K562 (cell line): ENCODE measurements at regions not wholly inside any gene's neighbourhood (a gene's known extent, or its start where the extent isn't known, plus 50 kb on each side); places are given as distances from the start of the nearest gene placed in this dataset.

Source experiments
- CHD1 ChIP-seq: fragments of 200-600 bp; sonication (generic); IDR thresholded peaks from one replicate; pipeline ENCODE4 v1.6.1; 2012; ENCODE audit warnings: mild to moderate bottlenecking, moderate library complexity, low read length, inconsistent platforms
- EZH2 ChIP-seq: IDR thresholded peaks from 2 replicates; pipeline ENCODE4 v1.6.1; 2012; ENCODE audit warnings: low read depth, mild to moderate bottlenecking, inconsistent platforms, low read length, borderline replicate concordance
- FOS ChIP-seq: IDR thresholded peaks from 3 replicates; pipeline ENCODE4 v1.6.1; 2011; ENCODE audit not compliant: insufficient read length; ENCODE audit errors: extremely low read depth
- MAFG ChIP-seq: fragments of 450-650 bp; conservative IDR thresholded peaks from 2 replicates; pipeline ENCODE4 v1.6.1; 2016; ENCODE audit warnings: missing genetic modification characterization, missing compliant biosample characterization
- RAD51 ChIP-seq: fragments of 450-650 bp; IDR thresholded peaks from 2 replicates; pipeline ENCODE4 v1.7.1; 2016; ENCODE audit warnings: low read depth, mild to moderate bottlenecking, borderline replicate concordance
- RB1 ChIP-seq: fragments of 450-650 bp; IDR thresholded peaks from 2 replicates; pipeline ENCODE4 v1.6.1; 2017; ENCODE audit warnings: low read depth, mild to moderate bottlenecking
- SMC3 ChIP-seq: conservative IDR thresholded peaks from 2 replicates; pipeline ENCODE4 v1.6.1; 2011; ENCODE audit warnings: low read depth, low read length, improper control_type of control experiment; ENCODE audit not compliant: insufficient read depth
- ZNF3 ChIP-seq: fragments of 250-450 bp; sonication (Bioruptor Pico); IDR thresholded peaks from 2 replicates; pipeline ENCODE4 v1.5.0; 2021; ENCODE audit warnings: mild to moderate bottlenecking, moderate library complexity
- ZNF316 ChIP-seq: fragments of 450-650 bp; IDR thresholded peaks from 2 replicates; pipeline ENCODE4 v1.6.1; 2016
- ZNF830 ChIP-seq: fragments of 250-450 bp; sonication (Bioruptor Pico); IDR thresholded peaks from 2 replicates; pipeline ENCODE4 v1.5.0; 2021; ENCODE audit warnings: mild to moderate bottlenecking
- ZZZ3 ChIP-seq: fragments of 450-650 bp; IDR thresholded peaks from 2 replicates; pipeline ENCODE4 v1.6.1; 2016; ENCODE audit warnings: antibody characterized with exemption, mild to moderate bottlenecking, moderate library complexity
- TF ChIP-seq, protein P1 (sequence below), 3 experiments: fragments of 200-800 bp in 1 of 3; fragments of 250-450 bp in 1 of 3; fragments of 450-650 bp in 1 of 3; sonication (Bioruptor Pico) in 1 of 3; sonication (Bioruptor generic) in 1 of 3; formaldehyde crosslinking in 1 of 3; IDR thresholded peaks; 2 replicates each; pipeline versions ENCODE4 v1.6.1 to v1.8.0; 2016 to 2022; ENCODE audit warnings: mild to moderate bottlenecking in 2 of 3, missing genetic modification characterization in 2 of 3, missing compliant biosample characterization in 1 of 3, moderate library complexity in 1 of 3
- TF ChIP-seq, protein P2 (sequence below): conservative IDR thresholded peaks from 2 replicates; pipeline ENCODE4 v1.6.1; 2011; ENCODE audit warnings: low read depth, mild to moderate bottlenecking, low read length; ENCODE audit not compliant: control insufficient read depth
- TF ChIP-seq, protein P3 (sequence below), 2 experiments: IDR thresholded peaks; 2 replicates each; pipeline ENCODE4 v1.6.1; 2012; ENCODE audit warnings: improper control_type of control experiment in 2 of 2, low read depth in 2 of 2, low read length in 2 of 2, borderline replicate concordance in 1 of 2
- TF ChIP-seq, protein P4 (sequence below): fragments of 450-650 bp; IDR thresholded peaks from 2 replicates; pipeline ENCODE4 v1.6.1; 2014; ENCODE audit warnings: low read depth, mild to moderate bottlenecking, moderate library complexity, borderline replicate concordance
- TF ChIP-seq, protein P5 (sequence below): fragments of 450-650 bp; formaldehyde crosslinking; IDR thresholded peaks from 2 replicates; pipeline ENCODE4 v1.4.0; 2020; ENCODE audit warnings: mild to moderate bottlenecking, mixed read lengths

DNA sequence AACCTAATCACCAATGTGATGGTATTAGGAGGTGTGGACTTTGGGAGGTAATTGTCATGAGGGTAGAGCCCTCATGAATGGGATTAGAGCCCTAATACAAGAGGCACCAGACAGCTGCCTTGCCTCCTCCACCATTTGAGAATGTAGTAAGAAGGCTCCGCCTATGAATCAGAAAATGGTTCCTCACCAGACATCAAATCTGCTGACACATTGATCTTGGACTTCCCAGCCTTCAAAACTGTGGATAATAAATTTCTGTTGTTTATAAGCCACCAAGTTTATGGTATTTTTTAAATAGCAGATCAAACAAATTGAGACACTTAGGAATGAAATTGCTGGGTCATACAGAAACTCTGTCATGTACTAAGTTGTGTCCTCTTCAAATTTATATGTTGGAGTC is 56.8 kb upstream of the COL6A5 start (continued):
- TF ChIP-seq, protein P1, sequence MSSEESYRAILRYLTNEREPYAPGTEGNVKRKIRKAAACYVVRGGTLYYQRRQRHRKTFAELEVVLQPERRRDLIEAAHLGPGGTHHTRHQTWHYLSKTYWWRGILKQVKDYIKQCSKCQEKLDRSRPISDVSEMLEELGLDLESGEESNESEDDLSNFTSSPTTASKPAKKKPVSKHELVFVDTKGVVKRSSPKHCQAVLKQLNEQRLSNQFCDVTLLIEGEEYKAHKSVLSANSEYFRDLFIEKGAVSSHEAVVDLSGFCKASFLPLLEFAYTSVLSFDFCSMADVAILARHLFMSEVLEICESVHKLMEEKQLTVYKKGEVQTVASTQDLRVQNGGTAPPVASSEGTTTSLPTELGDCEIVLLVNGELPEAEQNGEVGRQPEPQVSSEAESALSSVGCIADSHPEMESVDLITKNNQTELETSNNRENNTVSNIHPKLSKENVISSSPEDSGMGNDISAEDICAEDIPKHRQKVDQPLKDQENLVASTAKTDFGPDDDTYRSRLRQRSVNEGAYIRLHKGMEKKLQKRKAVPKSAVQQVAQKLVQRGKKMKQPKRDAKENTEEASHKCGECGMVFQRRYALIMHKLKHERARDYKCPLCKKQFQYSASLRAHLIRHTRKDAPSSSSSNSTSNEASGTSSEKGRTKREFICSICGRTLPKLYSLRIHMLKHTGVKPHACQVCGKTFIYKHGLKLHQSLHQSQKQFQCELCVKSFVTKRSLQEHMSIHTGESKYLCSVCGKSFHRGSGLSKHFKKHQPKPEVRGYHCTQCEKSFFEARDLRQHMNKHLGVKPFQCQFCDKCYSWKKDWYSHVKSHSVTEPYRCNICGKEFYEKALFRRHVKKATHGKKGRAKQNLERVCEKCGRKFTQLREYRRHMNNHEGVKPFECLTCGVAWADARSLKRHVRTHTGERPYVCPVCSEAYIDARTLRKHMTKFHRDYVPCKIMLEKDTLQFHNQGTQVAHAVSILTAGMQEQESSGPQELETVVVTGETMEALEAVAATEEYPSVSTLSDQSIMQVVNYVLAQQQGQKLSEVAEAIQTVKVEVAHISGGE (CRISPR knock-in tag; IDR thresholded peaks at IDR 0.05), result no peak
- TF ChIP-seq ZNF316 (peak; percentile 80), ZNF3 (CRISPR knock-in tag) (no peak), SMC3 (no peak), RAD51 (no peak), ZZZ3 (no peak), MAFG (peak; percentile 43; the same call in 1 of the 2 replicates), RB1 (no peak), CHD1 (no peak), FOS (no peak), EZH2 (no peak), ZNF830 (CRISPR knock-in tag) (no peak)
- TF ChIP-seq, protein P2, sequence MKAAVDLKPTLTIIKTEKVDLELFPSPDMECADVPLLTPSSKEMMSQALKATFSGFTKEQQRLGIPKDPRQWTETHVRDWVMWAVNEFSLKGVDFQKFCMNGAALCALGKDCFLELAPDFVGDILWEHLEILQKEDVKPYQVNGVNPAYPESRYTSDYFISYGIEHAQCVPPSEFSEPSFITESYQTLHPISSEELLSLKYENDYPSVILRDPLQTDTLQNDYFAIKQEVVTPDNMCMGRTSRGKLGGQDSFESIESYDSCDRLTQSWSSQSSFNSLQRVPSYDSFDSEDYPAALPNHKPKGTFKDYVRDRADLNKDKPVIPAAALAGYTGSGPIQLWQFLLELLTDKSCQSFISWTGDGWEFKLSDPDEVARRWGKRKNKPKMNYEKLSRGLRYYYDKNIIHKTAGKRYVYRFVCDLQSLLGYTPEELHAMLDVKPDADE, result no peak
- TF ChIP-seq, protein P3, sequence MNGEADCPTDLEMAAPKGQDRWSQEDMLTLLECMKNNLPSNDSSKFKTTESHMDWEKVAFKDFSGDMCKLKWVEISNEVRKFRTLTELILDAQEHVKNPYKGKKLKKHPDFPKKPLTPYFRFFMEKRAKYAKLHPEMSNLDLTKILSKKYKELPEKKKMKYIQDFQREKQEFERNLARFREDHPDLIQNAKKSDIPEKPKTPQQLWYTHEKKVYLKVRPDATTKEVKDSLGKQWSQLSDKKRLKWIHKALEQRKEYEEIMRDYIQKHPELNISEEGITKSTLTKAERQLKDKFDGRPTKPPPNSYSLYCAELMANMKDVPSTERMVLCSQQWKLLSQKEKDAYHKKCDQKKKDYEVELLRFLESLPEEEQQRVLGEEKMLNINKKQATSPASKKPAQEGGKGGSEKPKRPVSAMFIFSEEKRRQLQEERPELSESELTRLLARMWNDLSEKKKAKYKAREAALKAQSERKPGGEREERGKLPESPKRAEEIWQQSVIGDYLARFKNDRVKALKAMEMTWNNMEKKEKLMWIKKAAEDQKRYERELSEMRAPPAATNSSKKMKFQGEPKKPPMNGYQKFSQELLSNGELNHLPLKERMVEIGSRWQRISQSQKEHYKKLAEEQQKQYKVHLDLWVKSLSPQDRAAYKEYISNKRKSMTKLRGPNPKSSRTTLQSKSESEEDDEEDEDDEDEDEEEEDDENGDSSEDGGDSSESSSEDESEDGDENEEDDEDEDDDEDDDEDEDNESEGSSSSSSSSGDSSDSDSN (IDR thresholded peaks at IDR 0.05; ENCODE audit: borderline replicate concordance in 1 of 2, low read depth in 2 of 2, low read length in 2 of 2), result no peak
- TF ChIP-seq, protein P4, sequence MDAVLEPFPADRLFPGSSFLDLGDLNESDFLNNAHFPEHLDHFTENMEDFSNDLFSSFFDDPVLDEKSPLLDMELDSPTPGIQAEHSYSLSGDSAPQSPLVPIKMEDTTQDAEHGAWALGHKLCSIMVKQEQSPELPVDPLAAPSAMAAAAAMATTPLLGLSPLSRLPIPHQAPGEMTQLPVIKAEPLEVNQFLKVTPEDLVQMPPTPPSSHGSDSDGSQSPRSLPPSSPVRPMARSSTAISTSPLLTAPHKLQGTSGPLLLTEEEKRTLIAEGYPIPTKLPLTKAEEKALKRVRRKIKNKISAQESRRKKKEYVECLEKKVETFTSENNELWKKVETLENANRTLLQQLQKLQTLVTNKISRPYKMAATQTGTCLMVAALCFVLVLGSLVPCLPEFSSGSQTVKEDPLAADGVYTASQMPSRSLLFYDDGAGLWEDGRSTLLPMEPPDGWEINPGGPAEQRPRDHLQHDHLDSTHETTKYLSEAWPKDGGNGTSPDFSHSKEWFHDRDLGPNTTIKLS, result no peak
- TF ChIP-seq, protein P5, sequence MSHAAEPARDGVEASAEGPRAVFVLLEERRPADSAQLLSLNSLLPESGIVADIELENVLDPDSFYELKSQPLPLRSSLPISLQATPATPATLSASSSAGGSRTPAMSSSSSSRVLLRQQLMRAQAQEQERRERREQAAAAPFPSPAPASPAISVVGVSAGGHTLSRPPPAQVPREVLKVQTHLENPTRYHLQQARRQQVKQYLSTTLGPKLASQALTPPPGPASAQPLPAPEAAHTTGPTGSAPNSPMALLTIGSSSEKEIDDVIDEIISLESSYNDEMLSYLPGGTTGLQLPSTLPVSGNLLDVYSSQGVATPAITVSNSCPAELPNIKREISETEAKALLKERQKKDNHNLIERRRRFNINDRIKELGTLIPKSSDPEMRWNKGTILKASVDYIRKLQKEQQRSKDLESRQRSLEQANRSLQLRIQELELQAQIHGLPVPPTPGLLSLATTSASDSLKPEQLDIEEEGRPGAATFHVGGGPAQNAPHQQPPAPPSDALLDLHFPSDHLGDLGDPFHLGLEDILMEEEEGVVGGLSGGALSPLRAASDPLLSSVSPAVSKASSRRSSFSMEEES, result no peak
